H9 (cell line): ENCODE measurements at regions not wholly inside any gene's neighbourhood (a gene's known extent, or its start where the extent isn't known, plus 50 kb on each side); places are given as distances from the start of the nearest gene placed in this dataset.

Experiments
- DNase-seq: peaks from one replicate; pipeline ENCODE4 v3.0.0-alpha.2; 2017
- H2AFZ ChIP-seq: one replicate; pipeline ENCODE4 v1.6.1; 2013; ENCODE audit warnings: mild to moderate bottlenecking, low read length, control low read depth, moderate library complexity
- H2AK5ac ChIP-seq: 2 replicates; pipeline ENCODE4 v1.6.1; 2013; ENCODE audit warnings: low read length, control low read depth, mixed read lengths; ENCODE audit not compliant: insufficient read length
- H2BK120ac ChIP-seq: one replicate; pipeline ENCODE4 v1.6.1; 2013; ENCODE audit warnings: low read depth, mild to moderate bottlenecking, low read length, control low read depth, inconsistent platforms; ENCODE audit not compliant: poor library complexity, severe bottlenecking
- H2BK12ac ChIP-seq: 2 replicates; pipeline ENCODE4 v1.6.1; 2013; ENCODE audit warnings: low read length, control low read depth, mixed read lengths, low read depth; ENCODE audit not compliant: insufficient read length
- H2BK15ac ChIP-seq: 2 replicates; pipeline ENCODE4 v1.6.1; 2013; ENCODE audit warnings: low read depth, low read length, control low read depth
- H2BK20ac ChIP-seq: one replicate; pipeline ENCODE4 v1.6.1; 2013; ENCODE audit warnings: low read depth, mild to moderate bottlenecking, low read length, control low read depth, inconsistent platforms; ENCODE audit not compliant: poor library complexity, severe bottlenecking
- H2BK5ac ChIP-seq: 2 replicates; pipeline ENCODE4 v1.6.1; 2013; ENCODE audit warnings: low read length, control low read depth, mixed read lengths; ENCODE audit not compliant: insufficient read length
- H3K14ac ChIP-seq: 2 replicates; pipeline ENCODE4 v1.6.1; 2013; ENCODE audit warnings: low read length, control low read depth; ENCODE audit not compliant: insufficient read depth
- H3K18ac ChIP-seq: 2 replicates; pipeline ENCODE4 v1.6.1; 2013; ENCODE audit warnings: low read depth, mild to moderate bottlenecking, mixed read lengths, low read length, control low read depth; ENCODE audit not compliant: insufficient read length
- H3K23ac ChIP-seq: 2 replicates; pipeline ENCODE4 v1.6.1; 2013; ENCODE audit warnings: low read length, control low read depth, mixed read lengths, low read depth; ENCODE audit not compliant: insufficient read length
- H3K23me2 ChIP-seq: 2 replicates; pipeline ENCODE4 v1.6.1; 2013; ENCODE audit warnings: low read depth, mild to moderate bottlenecking, mixed read lengths, low read length, control low read depth; ENCODE audit not compliant: insufficient read length, poor library complexity, severe bottlenecking
- H3K27ac ChIP-seq: 2 replicates; pipeline ENCODE4 v1.5.1; 2013; ENCODE audit warnings: low read length, control low read depth, mixed read lengths, low read depth; ENCODE audit not compliant: insufficient read length
- H3K27me3 ChIP-seq: 2 replicates; pipeline ENCODE4 v1.6.1; 2013; ENCODE audit warnings: low read length, control low read depth, inconsistent platforms; ENCODE audit not compliant: insufficient read depth
- H3K4ac ChIP-seq: 2 replicates; pipeline ENCODE4 v1.6.1; 2013; ENCODE audit warnings: low read depth, mild to moderate bottlenecking, control low read depth, inconsistent platforms, low read length, moderate library complexity
- H3K4me1 ChIP-seq: 2 replicates; pipeline ENCODE4 v1.6.1; 2013; ENCODE audit warnings: low read length, control low read depth, inconsistent platforms; ENCODE audit not compliant: insufficient read depth
- H3K4me2 ChIP-seq: 2 replicates; pipeline ENCODE4 v1.6.1; 2013; ENCODE audit warnings: low read length, control low read depth, mixed read lengths; ENCODE audit not compliant: insufficient read length, insufficient read depth
- H3K56ac ChIP-seq: 2 replicates; pipeline ENCODE4 v1.6.1; 2013; ENCODE audit warnings: low read depth, mild to moderate bottlenecking, mixed read lengths, low read length, control low read depth; ENCODE audit not compliant: insufficient read length
- H3K79me1 ChIP-seq: 2 replicates; pipeline ENCODE4 v1.6.1; 2013; ENCODE audit warnings: low read depth, mild to moderate bottlenecking, moderate library complexity, low read length, control low read depth, inconsistent platforms; ENCODE audit not compliant: insufficient read depth, poor library complexity, severe bottlenecking
- H3K79me2 ChIP-seq: 2 replicates; pipeline ENCODE4 v1.6.1; 2013; ENCODE audit warnings: low read length, control low read depth, inconsistent platforms; ENCODE audit not compliant: insufficient read depth
- H3K9ac ChIP-seq: 2 replicates; pipeline ENCODE4 v1.6.1; 2013; ENCODE audit warnings: low read length, control low read depth, mixed read lengths; ENCODE audit not compliant: insufficient read length; ENCODE audit errors: extremely low read depth
- H3K9me3 ChIP-seq: one replicate; pipeline ENCODE4 v1.6.1; 2013; ENCODE audit warnings: low read depth, low read length, inconsistent platforms; ENCODE audit not compliant: control insufficient read depth
- H3T11ph ChIP-seq: one replicate; pipeline ENCODE4 v1.6.1; 2013; ENCODE audit warnings: mild to moderate bottlenecking, low read length, control low read depth, inconsistent platforms
- H4K20me1 ChIP-seq: one replicate; pipeline ENCODE4 v1.6.1; 2013; ENCODE audit not compliant: control insufficient read depth, insufficient read length, insufficient read depth
- H4K5ac ChIP-seq: 2 replicates; pipeline ENCODE4 v1.6.1; 2013; ENCODE audit warnings: low read depth, mild to moderate bottlenecking, mixed read lengths, low read length, control low read depth; ENCODE audit not compliant: insufficient read length
- H4K8ac ChIP-seq: replicated peaks from 2 replicates; pipeline ENCODE4 v1.6.1; 2013; ENCODE audit warnings: low read length, control low read depth, mixed read lengths, low read depth; ENCODE audit not compliant: insufficient read length
- H4K91ac ChIP-seq: 2 replicates; pipeline ENCODE4 v1.6.1; 2013; ENCODE audit warnings: low read depth, mild to moderate bottlenecking, moderate library complexity, mixed read lengths, low read length, control low read depth; ENCODE audit not compliant: insufficient read length
- H3K27ac Mint-ChIP-seq, 3 experiments: 2 replicates in 2 of 3; 3 replicates in 1 of 3; pipeline ENCODE4 v1.8.0; 2020 to 2021; ENCODE audit warnings: mixed read lengths in 3 of 3, mild to moderate bottlenecking in 1 of 3, moderate library complexity in 1 of 3
- H3K27me3 Mint-ChIP-seq: 2 replicates; pipeline ENCODE4 v1.8.0; 2021; ENCODE audit warnings: low read depth, mild to moderate bottlenecking, moderate library complexity, mixed read lengths
- H3K36me3 Mint-ChIP-seq, 3 experiments: 2 replicates in 2 of 3; 3 replicates in 1 of 3; pipeline ENCODE4 v1.8.0; 2020 to 2021; ENCODE audit warnings: low read depth in 3 of 3, mixed read lengths in 3 of 3; ENCODE audit not compliant: insufficient read depth in 1 of 3
- H3K4me1 Mint-ChIP-seq, 2 experiments: 2 replicates each; pipeline ENCODE4 v1.8.0; 2020; ENCODE audit warnings: mixed read lengths in 2 of 2
- H3K4me3 Mint-ChIP-seq, 2 experiments: 2 replicates in 1 of 2; 3 replicates in 1 of 2; pipeline ENCODE4 v1.8.0; 2020 to 2021; ENCODE audit warnings: mild to moderate bottlenecking in 2 of 2, mixed read lengths in 2 of 2, moderate library complexity in 1 of 2
- H3K9me3 Mint-ChIP-seq, 2 experiments: 2 replicates in 1 of 2; 3 replicates in 1 of 2; pipeline ENCODE4 v1.8.0; 2020; ENCODE audit warnings: mild to moderate bottlenecking in 2 of 2, mixed read lengths in 2 of 2, moderate library complexity in 1 of 2
- WGBS: extraction: QIAGEN DNeasy Blood & Tissue Kit; methylation state at CpG from one replicate; pipeline ENCODE4 v1.1.7; 2013; ENCODE audit warnings: missing lambda C conversion rate, low lambda C conversion rate, mixed read lengths; ENCODE audit not compliant: insufficient read length; ENCODE audit errors: extremely low coverage; 5-methylcytosine and 5-hydroxymethylcytosine counted together
- TF ChIP-seq, protein P1 (sequence below): fragments of 200-600 bp; sonication (generic); conservative IDR thresholded peaks from 3 replicates; pipeline ENCODE4 v1.8.0; 2021; ENCODE audit warnings: antibody characterized with exemption, mild to moderate bottlenecking

DNA sequence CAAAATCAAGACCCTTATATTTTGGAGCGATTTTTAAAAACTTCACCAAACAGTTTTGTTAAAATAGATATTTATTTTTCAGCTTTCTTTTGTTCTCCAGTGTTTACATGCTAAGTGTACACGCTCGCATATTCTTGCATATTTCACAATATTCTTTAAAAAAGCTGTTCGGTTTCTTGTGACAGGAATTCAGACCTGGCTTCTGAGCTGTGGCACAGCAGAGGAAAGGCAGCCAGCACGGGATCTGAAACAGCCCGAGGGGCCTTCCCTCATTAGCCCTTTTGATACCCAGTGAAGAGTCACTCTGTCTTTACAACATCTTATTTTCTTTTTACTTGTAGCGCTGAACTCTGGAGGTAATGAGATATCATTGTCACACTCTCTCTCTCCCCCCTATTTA is 234.0 kb downstream of the B3GLCT start:
- Histone ChIP-seq H3K4ac (no peak overlapping the region), H3T11ph (no peak overlapping the region), H2AFZ (no peak overlapping the region), H3K23me2 (no peaks in the 10 kb centered on the region), H4K5ac (no peak overlapping the region), H3K4me2 (no peak overlapping the region), H3K27me3 (no peaks in the 10 kb centered on the region), H3K79me2 (no peaks in the 10 kb centered on the region), H2BK15ac (no peak overlapping the region), H2BK20ac (no peak overlapping the region), H4K8ac (no peak overlapping the region), H2BK120ac (no peak overlapping the region), H3K79me1 (no peaks in the 10 kb centered on the region), H3K18ac (no peak overlapping the region), H2BK12ac (no peak overlapping the region), H2BK5ac (no peak overlapping the region), H3K14ac (no peak overlapping the region), H3K56ac (no peak overlapping the region), H3K27ac (no peak overlapping the region), H3K4me1 (no peaks in the 10 kb centered on the region; the same call in 1 of the 2 replicates), H3K9me3 (no peaks in the 10 kb centered on the region), H3K9ac (no peak overlapping the region), H4K20me1 (no peaks in the 10 kb centered on the region), H2AK5ac (no peak overlapping the region), H4K91ac (no peak overlapping the region), H3K23ac (no peak overlapping the region)
- Mint-ChIP-seq H3K27ac (no peak overlapping the region), H3K9me3 (no peaks in the 10 kb centered on the region; a peak in 1 of 5 replicates), H3K4me3 (no peak overlapping the region), H3K27me3 (no peaks in the 10 kb centered on the region), H3K36me3 (no peaks in the 10 kb centered on the region), H3K4me1 (peaks cover 3 to 5% of the 10 kb centered on the region in 2 experiments; a peak in 2 of 4 replicates)
- DNase-seq = no peak
- TF ChIP-seq, protein P1, sequence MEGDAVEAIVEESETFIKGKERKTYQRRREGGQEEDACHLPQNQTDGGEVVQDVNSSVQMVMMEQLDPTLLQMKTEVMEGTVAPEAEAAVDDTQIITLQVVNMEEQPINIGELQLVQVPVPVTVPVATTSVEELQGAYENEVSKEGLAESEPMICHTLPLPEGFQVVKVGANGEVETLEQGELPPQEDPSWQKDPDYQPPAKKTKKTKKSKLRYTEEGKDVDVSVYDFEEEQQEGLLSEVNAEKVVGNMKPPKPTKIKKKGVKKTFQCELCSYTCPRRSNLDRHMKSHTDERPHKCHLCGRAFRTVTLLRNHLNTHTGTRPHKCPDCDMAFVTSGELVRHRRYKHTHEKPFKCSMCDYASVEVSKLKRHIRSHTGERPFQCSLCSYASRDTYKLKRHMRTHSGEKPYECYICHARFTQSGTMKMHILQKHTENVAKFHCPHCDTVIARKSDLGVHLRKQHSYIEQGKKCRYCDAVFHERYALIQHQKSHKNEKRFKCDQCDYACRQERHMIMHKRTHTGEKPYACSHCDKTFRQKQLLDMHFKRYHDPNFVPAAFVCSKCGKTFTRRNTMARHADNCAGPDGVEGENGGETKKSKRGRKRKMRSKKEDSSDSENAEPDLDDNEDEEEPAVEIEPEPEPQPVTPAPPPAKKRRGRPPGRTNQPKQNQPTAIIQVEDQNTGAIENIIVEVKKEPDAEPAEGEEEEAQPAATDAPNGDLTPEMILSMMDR = no peak
- no CpG with 5 or more reads among the region's 7 CpGs for WGBS
